B cell (primary cell): ENCODE measurements at regions not wholly inside any gene's neighbourhood (a gene's known extent, or its start where the extent isn't known, plus 50 kb on each side); places are given as distances from the start of the nearest gene placed in this dataset.

Source experiments
- EZH2 ChIP-seq: IDR thresholded peaks from 2 replicates; pipeline ENCODE4 v1.6.1; 2012; ENCODE audit warnings: borderline replicate concordance, low read depth, mild to moderate bottlenecking, moderate library complexity, low read length; ENCODE audit not compliant: insufficient read depth, poor library complexity, severe bottlenecking
- TF ChIP-seq, protein P1 (sequence below): fragments of 200-600 bp; IDR thresholded peaks from one replicate; pipeline ENCODE4 v1.8.0; 2022; ENCODE audit warnings: antibody characterized with exemption, mild to moderate bottlenecking

DNA sequence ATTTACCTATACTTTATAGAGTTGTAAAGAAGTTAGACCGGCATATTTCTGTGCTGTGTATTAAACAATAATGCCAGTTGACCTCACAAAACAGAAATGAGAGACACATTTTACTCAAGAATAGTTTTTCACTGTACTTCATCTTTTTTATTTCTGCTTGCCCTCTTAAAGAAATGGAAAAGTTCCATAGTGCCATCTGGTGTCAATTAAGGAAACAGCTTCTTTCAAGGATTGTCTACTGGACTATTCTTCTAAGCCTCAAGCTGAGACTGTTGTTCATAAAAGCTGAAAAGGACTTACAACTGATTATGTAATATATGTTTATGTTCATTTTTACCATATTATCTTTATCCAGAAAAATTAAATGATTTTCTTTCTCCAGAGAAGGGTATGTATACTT is 1523.7 kb downstream of the ARAP2 start:
- TF ChIP-seq, protein P1, sequence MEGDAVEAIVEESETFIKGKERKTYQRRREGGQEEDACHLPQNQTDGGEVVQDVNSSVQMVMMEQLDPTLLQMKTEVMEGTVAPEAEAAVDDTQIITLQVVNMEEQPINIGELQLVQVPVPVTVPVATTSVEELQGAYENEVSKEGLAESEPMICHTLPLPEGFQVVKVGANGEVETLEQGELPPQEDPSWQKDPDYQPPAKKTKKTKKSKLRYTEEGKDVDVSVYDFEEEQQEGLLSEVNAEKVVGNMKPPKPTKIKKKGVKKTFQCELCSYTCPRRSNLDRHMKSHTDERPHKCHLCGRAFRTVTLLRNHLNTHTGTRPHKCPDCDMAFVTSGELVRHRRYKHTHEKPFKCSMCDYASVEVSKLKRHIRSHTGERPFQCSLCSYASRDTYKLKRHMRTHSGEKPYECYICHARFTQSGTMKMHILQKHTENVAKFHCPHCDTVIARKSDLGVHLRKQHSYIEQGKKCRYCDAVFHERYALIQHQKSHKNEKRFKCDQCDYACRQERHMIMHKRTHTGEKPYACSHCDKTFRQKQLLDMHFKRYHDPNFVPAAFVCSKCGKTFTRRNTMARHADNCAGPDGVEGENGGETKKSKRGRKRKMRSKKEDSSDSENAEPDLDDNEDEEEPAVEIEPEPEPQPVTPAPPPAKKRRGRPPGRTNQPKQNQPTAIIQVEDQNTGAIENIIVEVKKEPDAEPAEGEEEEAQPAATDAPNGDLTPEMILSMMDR = no peak
- no peak for TF ChIP-seq EZH2
